ENCODE measurements at regions not wholly inside any gene's neighbourhood (a gene's known extent, or its start where the extent isn't known, plus 50 kb on each side); places are given as distances from the start of the nearest gene placed in this dataset.

GRCh38 chr1:214718724-214719123, 115.7 kb downstream of the CENPF start:
- H3K4me1 ChIP-seq (ENCODE audit: control insufficient read depth in 4 of 4, insufficient read depth in 4 of 4, low read length in 3 of 4), result no peaks in the 10 kb centered on the region
- H3K36me3 ChIP-seq (ENCODE audit: control insufficient read depth in 4 of 4, insufficient read depth in 3 of 4, low read depth in 1 of 4, low read length in 3 of 4), result no peaks in the 10 kb centered on the region
- H3K27ac ChIP-seq (ENCODE audit: low read depth in 1 of 2, low read length in 2 of 2), result no peak overlapping the region
- H3K27me3 ChIP-seq (ENCODE audit: control insufficient read depth in 4 of 4, insufficient read depth in 4 of 4, low read length in 3 of 4), result peaks cover 0 to 2% (median 0%) of the 10 kb centered on the region in 4 donors
- H3K4me3 ChIP-seq (ENCODE audit: low read depth in 1 of 3, low read length in 3 of 3), result no peak overlapping the region
- no peak for DNase-seq (ENCODE audit: low spot score)
- TF ChIP-seq RAD21 (IDR thresholded peaks at IDR 0.05), result no peak
- TF ChIP-seq EGR1 (IDR thresholded peaks at IDR 0.05; ENCODE audit: low read depth in 2 of 2), result no peak
- no peak for TF ChIP-seq GABPA (IDR thresholded peaks at IDR 0.05 in 1 of 2, conservative IDR thresholded peaks at IDR 0.05 in 1 of 2)
- TF ChIP-seq FOXA1 (IDR thresholded peaks at IDR 0.05), result no peak
- TF ChIP-seq JUND (IDR thresholded peaks at IDR 0.05), result no peak
- no peak for TF ChIP-seq ATF3 (IDR thresholded peaks at IDR 0.05)
- no peak for TF ChIP-seq ZBTB33 (IDR thresholded peaks at IDR 0.05)
- TF ChIP-seq CTCF (IDR thresholded peaks at IDR 0.05; ENCODE audit: low read depth, low read length, missing input control), result no peak
- TF ChIP-seq NR2F2 (IDR thresholded peaks at IDR 0.05), result no peak
- no peak for TF ChIP-seq SP1 (IDR thresholded peaks at IDR 0.05)
- H3K9ac ChIP-seq (ENCODE audit: low read depth in 1 of 2, low read length in 2 of 2), result no peak overlapping the region
- H3K9me3 ChIP-seq (ENCODE audit: control insufficient read depth in 4 of 4, low read length in 3 of 4), result no peaks in the 10 kb centered on the region

GRCh38 chr1:214719207-214719606, 116.2 kb downstream of the CENPF start:
- no peaks in the 10 kb centered on the region for H3K27me3 ChIP-seq (ENCODE audit: control insufficient read depth in 4 of 4, insufficient read depth in 4 of 4, low read length in 3 of 4)
- H3K36me3 ChIP-seq (ENCODE audit: control insufficient read depth in 4 of 4, insufficient read depth in 3 of 4, low read depth in 1 of 4, low read length in 3 of 4), result no peaks in the 10 kb centered on the region
- DNase-seq (ENCODE audit: low spot score), result no peak
- no peak overlapping the region for H3K9ac ChIP-seq (ENCODE audit: low read depth in 1 of 2, low read length in 2 of 2)
- no peak overlapping the region for H3K4me3 ChIP-seq (ENCODE audit: low read depth in 1 of 3, low read length in 3 of 3)
- no peaks in the 10 kb centered on the region for H3K9me3 ChIP-seq (ENCODE audit: control insufficient read depth in 4 of 4, low read length in 3 of 4)
- 70% methylated on average over 4 of the region's 4 CpGs for WGBS
- no peaks in the 10 kb centered on the region for H3K4me1 ChIP-seq (ENCODE audit: control insufficient read depth in 4 of 4, insufficient read depth in 4 of 4, low read length in 3 of 4)
- TF ChIP-seq HNF4G (IDR thresholded peaks at IDR 0.05) (no peak), YY1 (IDR thresholded peaks at IDR 0.05) (no peak), TAF1 (conservative IDR thresholded peaks at IDR 0.05) (no peak), MAX (IDR thresholded peaks at IDR 0.05) (no peak)
- H3K27ac ChIP-seq (ENCODE audit: low read depth in 1 of 2, low read length in 2 of 2), result no peak overlapping the region

GRCh38 chr1:214720561-214720960, 117.6 kb downstream of the CENPF start:
- H3K9ac ChIP-seq (ENCODE audit: low read depth in 1 of 2, low read length in 2 of 2), result no peak overlapping the region
- no peak for DNase-seq (ENCODE audit: low spot score)
- no peak overlapping the region for H3K4me3 ChIP-seq (ENCODE audit: low read depth in 1 of 3, low read length in 3 of 3)
- H3K4me1 ChIP-seq (ENCODE audit: control insufficient read depth in 4 of 4, insufficient read depth in 4 of 4, low read length in 3 of 4), result no peaks in the 10 kb centered on the region
- H3K9me3 ChIP-seq (ENCODE audit: control insufficient read depth in 4 of 4, low read length in 3 of 4), result no peaks in the 10 kb centered on the region
- no peaks in the 10 kb centered on the region for H3K36me3 ChIP-seq (ENCODE audit: control insufficient read depth in 4 of 4, insufficient read depth in 3 of 4, low read depth in 1 of 4, low read length in 3 of 4)
- TF ChIP-seq FOXA1 (IDR thresholded peaks at IDR 0.05) (no peak), YY1 (IDR thresholded peaks at IDR 0.05) (no peak), SP1 (IDR thresholded peaks at IDR 0.05) (no peak), HNF4G (IDR thresholded peaks at IDR 0.05) (no peak), MAX (IDR thresholded peaks at IDR 0.05) (no peak), NR2F2 (IDR thresholded peaks at IDR 0.05) (no peak), RAD21 (IDR thresholded peaks at IDR 0.05) (no peak), ZBTB33 (IDR thresholded peaks at IDR 0.05) (no peak)
- no peaks in the 10 kb centered on the region for H3K27me3 ChIP-seq (ENCODE audit: control insufficient read depth in 4 of 4, insufficient read depth in 4 of 4, low read length in 3 of 4)
- WGBS, result 41% methylated on average over 1 of the region's 1 CpG
- no peak overlapping the region for H3K27ac ChIP-seq (ENCODE audit: low read depth in 1 of 2, low read length in 2 of 2)

Measured in liver (tissue), 8 donors.